ENCODE measurements at regions not wholly inside any gene's neighbourhood (a gene's known extent, or its start where the extent isn't known, plus 50 kb on each side); places are given as distances from the start of the nearest gene placed in this dataset.

GRCh38 chr13:40429706-40430545, 236.5 kb downstream of the FOXO1 start:
- no peak for TF ChIP-seq CTCF (IDR thresholded peaks at IDR 0.05; ENCODE audit: insufficient read depth, low read depth, low read length, missing control alignments)
- no peak overlapping the region for H3K4me3 ChIP-seq (ENCODE audit: low read depth, low read length)
- no peak for DNase-seq (ENCODE audit: low read depth)

DNA sequence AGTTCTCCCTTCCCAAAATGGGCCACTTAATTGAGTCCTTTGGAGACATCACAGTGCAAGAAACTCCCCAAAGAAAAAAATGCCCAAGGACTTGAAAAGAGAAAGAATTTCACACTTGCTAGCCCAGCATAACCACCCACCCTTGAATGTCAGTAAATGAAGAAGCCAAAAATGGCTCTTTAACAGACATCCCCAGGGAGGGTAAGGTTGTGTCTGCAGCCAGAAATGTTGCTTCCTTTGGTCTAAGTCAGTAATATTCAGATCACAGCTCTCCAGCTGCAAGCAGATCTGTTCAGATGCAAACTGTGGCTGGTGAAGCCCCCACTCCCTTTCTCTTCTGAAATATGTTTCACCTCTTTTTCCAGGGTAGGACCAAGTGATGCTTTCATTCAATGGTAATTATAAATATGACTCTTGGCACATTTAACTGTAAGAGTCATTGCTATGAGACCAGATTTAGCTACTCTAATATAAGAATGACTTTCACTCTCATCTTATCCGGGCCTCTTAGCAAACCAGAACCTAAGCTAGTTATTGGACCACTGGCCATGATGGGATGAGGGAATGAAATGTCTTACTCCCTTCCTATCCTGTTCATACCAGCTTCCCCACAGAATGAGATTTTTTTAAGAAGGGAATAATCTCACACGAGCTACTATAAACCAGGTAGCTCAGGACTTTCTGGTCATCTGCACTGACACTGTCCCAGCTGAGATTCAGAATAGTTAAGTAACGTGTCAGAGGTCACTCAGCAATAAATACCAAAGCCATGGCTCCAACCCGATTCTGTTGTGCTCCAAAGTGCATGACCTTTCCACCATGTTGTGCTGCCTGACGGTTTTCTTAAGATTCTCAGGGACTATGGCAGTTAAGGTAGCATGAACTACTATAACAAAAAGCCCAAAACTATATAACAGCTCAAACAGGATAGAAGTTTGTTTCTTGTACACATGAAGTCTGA, 234.1 kb downstream of the FOXO1 start:
- no peak overlapping the region for H3K4me3 ChIP-seq (ENCODE audit: low read depth, low read length)
- no peak for TF ChIP-seq CTCF (IDR thresholded peaks at IDR 0.05; ENCODE audit: insufficient read depth, low read depth, low read length, missing control alignments)
- peak; percentile 51 for DNase-seq (ENCODE audit: low read depth)

- TF ChIP-seq CTCF (IDR thresholded peaks at IDR 0.05; ENCODE audit: insufficient read depth, low read depth, low read length, missing control alignments) = no peak
- no peak for DNase-seq (ENCODE audit: low read depth)
- H3K4me3 ChIP-seq (ENCODE audit: low read depth, low read length) = no peak overlapping the region
Observed at GRCh38 chr13:40433001-40433400, 233.4 kb downstream of the FOXO1 start.

DNA sequence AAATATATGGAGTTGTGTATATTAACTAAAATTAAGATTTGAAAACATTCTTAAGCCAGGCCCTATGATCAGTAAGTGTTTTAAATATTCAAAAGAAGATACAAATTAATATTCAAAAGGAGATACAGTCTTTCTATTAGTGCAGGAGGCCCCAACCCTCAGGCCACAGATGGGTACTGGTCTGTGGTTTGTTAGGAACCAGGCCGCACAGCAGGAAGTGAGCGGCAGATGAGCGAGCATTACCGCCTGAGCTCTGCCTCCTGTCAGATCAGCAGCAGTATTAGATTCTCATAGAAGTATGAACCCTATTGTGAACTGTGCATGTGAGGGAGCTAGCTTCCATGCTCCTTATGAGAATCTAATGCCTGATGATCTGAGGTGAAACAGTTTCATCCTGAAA, 232.9 kb downstream of the FOXO1 start:
- no peak overlapping the region for H3K4me3 ChIP-seq (ENCODE audit: low read depth, low read length)
- no peak for TF ChIP-seq CTCF (IDR thresholded peaks at IDR 0.05; ENCODE audit: insufficient read depth, low read depth, low read length, missing control alignments)
- peak; percentile 51 for DNase-seq (ENCODE audit: low read depth)

GRCh38 chr13:40434516-40435397, 231.7 kb downstream of the FOXO1 start:
- peak; percentile 50 for DNase-seq (ENCODE audit: low read depth)
- TF ChIP-seq CTCF (IDR thresholded peaks at IDR 0.05; ENCODE audit: insufficient read depth, low read depth, low read length, missing control alignments) = no peak
- H3K4me3 ChIP-seq (ENCODE audit: low read depth, low read length) = no peak overlapping the region

DNA sequence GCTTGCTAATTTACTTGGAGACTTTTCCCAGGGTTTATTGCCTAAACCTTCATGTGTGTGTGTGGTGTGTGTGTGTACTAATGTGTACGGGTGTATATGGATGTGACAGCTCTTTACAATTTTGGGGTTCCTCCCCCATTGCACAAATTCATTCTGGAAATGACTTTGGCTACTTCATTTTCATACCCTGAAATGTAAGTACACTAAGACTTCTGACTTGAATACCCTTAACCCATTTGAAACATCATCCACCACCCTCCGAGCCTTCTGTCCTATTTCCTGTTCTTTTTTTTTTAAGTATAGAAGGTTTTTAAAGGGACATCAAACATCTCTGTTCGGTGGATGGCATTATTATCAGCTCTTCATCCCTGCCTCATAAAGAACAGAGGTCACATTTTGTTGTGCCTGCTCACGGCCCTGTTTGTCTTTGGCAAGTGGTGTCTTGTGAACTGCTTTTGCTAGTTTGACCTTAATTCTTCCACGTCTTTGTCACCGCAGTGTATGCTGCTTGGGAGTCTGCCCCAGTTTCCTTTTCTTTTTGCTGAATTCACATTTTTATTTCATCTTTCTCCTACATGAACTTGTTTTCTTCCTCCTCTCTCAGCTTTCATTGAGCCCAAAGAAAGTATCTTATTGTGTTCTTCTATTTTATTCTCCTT, 228.3 kb downstream of the FOXO1 start:
- H3K4me3 ChIP-seq (ENCODE audit: low read depth, low read length) = no peak overlapping the region
- DNase-seq (ENCODE audit: low read depth) = no peak
- no peak for TF ChIP-seq CTCF (IDR thresholded peaks at IDR 0.05; ENCODE audit: insufficient read depth, low read depth, low read length, missing control alignments)
